ENCODE measurements at regions not wholly inside any gene's neighbourhood (a gene's known extent, or its start where the extent isn't known, plus 50 kb on each side); places are given as distances from the start of the nearest gene placed in this dataset.

DNA sequence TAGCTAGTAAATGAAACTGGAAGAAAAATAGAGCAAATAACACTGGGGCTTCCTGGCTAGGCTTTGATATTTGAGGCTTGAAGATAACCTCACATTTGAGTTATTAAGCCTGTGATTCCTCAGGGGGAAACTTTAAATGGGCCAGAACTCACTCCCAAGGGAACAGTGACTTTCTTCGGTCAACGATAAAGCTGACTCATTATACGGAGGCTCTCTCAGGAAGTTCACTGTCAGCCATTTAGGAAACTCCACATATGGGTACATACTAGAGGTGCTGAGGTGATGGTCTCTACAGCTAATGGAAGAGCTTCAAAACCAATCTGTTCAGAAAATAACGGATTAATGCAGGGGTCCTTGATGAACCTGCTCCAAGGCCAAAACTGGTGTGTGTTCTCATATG is 120.8 kb downstream of the SH2D1A start:
- no peaks in the 10 kb centered on the region for H3K36me3 ChIP-seq (ENCODE audit: control insufficient read depth in 1 of 2, insufficient read depth in 2 of 2, low read length in 2 of 2)
- no peak overlapping the region for H3K27ac ChIP-seq (ENCODE audit: low read depth, low read length)

DNA sequence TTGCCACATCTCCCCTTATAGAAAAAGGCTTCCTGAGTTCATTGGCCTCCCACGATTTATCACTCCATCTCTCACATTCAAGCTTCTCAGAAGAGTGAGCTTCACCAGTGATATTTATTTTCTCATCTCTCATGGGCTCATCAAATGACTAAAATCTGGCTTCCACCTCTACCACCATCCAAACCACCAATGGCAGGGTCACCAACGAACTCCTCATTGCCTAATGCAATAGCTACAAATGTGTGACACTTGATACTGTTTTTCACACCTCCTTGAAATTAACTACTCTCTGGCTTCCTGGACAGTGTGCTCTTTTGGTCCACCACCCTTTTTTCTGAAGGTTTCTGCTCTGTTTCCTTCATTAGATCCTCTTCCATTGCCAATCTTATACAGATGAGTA is 129.0 kb downstream of the SH2D1A start:
- Histone ChIP-seq H3K36me3 (ENCODE audit: control insufficient read depth in 1 of 2, insufficient read depth in 2 of 2, low read length in 2 of 2) (no peaks in the 10 kb centered on the region), H2BK12ac (ENCODE audit: low read length) (no peak overlapping the region), H3K23ac (ENCODE audit: low read length) (no peak overlapping the region), H4K8ac (ENCODE audit: low read depth, low read length) (no peak overlapping the region), H3K14ac (ENCODE audit: low read length) (no peak overlapping the region), H3K27me3 (ENCODE audit: insufficient read depth, low read length) (no peaks in the 10 kb centered on the region), H3K79me1 (ENCODE audit: low read length) (no peaks in the 10 kb centered on the region), H3K18ac (ENCODE audit: low read length) (no peak overlapping the region), H3K4ac (ENCODE audit: low read depth, low read length) (no peak overlapping the region), H3K79me2 (ENCODE audit: control insufficient read depth, insufficient read depth, low read length, poor library complexity) (no peaks in the 10 kb centered on the region), H4K12ac (ENCODE audit: low read depth, low read length) (no peak overlapping the region), H3K4me2 (ENCODE audit: low read length) (no peak overlapping the region), H2BK5ac (ENCODE audit: low read depth, low read length, poor library complexity) (no peak overlapping the region), H3K9me3 (ENCODE audit: insufficient read depth, low read depth, low read length) (no peaks in the 10 kb centered on the region), H3K9ac (ENCODE audit: low read length) (no peak overlapping the region), H2AFZ (ENCODE audit: insufficient read depth, low read length, poor library complexity) (no peak overlapping the region), H4K91ac (ENCODE audit: low read depth, low read length) (no peak overlapping the region), H2BK120ac (ENCODE audit: insufficient read depth, low read length, poor library complexity) (no peak overlapping the region), H2AK5ac (ENCODE audit: low read length) (no peak overlapping the region), H3K4me3 (ENCODE audit: low read depth, low read length) (no peak overlapping the region), H3K4me1 (ENCODE audit: control insufficient read depth in 1 of 2, insufficient read depth in 2 of 2, low read length in 2 of 2) (no peaks in the 10 kb centered on the region), H3K27ac (ENCODE audit: low read depth, low read length) (no peak overlapping the region)
- no CpG with 5 or more reads among the region's 2 CpGs for WGBS (ENCODE audit: extremely low coverage, insufficient coverage, insufficient read length)
- no peak for DNase-seq

More for the DNA sequence above, 120.8 kb downstream of the SH2D1A start:
- DNase-seq: no peak
- Histone ChIP-seq H2BK5ac (ENCODE audit: low read depth, low read length, poor library complexity) (no peak overlapping the region), H2AK5ac (ENCODE audit: low read length) (no peak overlapping the region), H4K12ac (ENCODE audit: low read depth, low read length) (no peak overlapping the region), H2BK12ac (ENCODE audit: low read length) (no peak overlapping the region), H4K8ac (ENCODE audit: low read depth, low read length) (no peak overlapping the region), H3K4me3 (ENCODE audit: low read depth, low read length) (no peak overlapping the region), H3K79me1 (ENCODE audit: low read length) (no peaks in the 10 kb centered on the region), H3K14ac (ENCODE audit: low read length) (no peak overlapping the region), H3K4ac (ENCODE audit: low read depth, low read length) (no peak overlapping the region), H3K4me2 (ENCODE audit: low read length) (no peak overlapping the region), H3K4me1 (ENCODE audit: control insufficient read depth in 1 of 2, insufficient read depth in 2 of 2, low read length in 2 of 2) (no peaks in the 10 kb centered on the region), H2AFZ (ENCODE audit: insufficient read depth, low read length, poor library complexity) (no peak overlapping the region), H2BK120ac (ENCODE audit: insufficient read depth, low read length, poor library complexity) (no peak overlapping the region), H3K79me2 (ENCODE audit: control insufficient read depth, insufficient read depth, low read length, poor library complexity) (no peaks in the 10 kb centered on the region), H3K23ac (ENCODE audit: low read length) (no peak overlapping the region), H4K91ac (ENCODE audit: low read depth, low read length) (no peak overlapping the region), H3K18ac (ENCODE audit: low read length) (no peak overlapping the region), H3K9me3 (ENCODE audit: insufficient read depth, low read depth, low read length) (no peaks in the 10 kb centered on the region), H3K27me3 (ENCODE audit: insufficient read depth, low read length) (no peaks in the 10 kb centered on the region), H3K9ac (ENCODE audit: low read length) (no peak overlapping the region)
- no CpG with 5 or more reads among the region's 4 CpGs for WGBS (ENCODE audit: extremely low coverage, insufficient coverage, insufficient read length)

DNA sequence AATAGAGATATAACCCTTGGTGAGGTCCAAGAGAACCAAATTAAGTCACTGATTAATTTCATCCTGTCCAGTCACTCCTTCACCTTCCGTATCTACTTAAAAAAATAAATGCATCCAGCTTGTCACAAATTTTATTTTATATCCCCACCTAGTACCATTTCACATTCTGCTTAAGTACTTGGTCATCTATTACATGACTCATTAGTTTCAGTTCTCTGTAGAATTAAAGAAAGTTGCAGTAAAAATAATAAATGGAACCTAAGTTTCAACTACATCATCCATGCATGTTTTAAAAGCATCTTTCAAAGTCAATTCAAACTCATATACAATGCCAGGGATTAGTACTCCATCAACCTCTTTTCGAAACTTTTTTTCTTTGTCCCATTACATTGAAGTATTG is 130.2 kb downstream of the SH2D1A start:
- Histone ChIP-seq H3K36me3 (ENCODE audit: control insufficient read depth in 1 of 2, insufficient read depth in 2 of 2, low read length in 2 of 2) (no peaks in the 10 kb centered on the region), H3K9me3 (ENCODE audit: insufficient read depth, low read depth, low read length) (no peaks in the 10 kb centered on the region), H2BK120ac (ENCODE audit: insufficient read depth, low read length, poor library complexity) (no peak overlapping the region), H4K8ac (ENCODE audit: low read depth, low read length) (no peak overlapping the region), H3K18ac (ENCODE audit: low read length) (no peak overlapping the region), H3K79me1 (ENCODE audit: low read length) (no peaks in the 10 kb centered on the region), H4K12ac (ENCODE audit: low read depth, low read length) (no peak overlapping the region), H4K91ac (ENCODE audit: low read depth, low read length) (no peak overlapping the region), H3K14ac (ENCODE audit: low read length) (no peak overlapping the region), H3K4ac (ENCODE audit: low read depth, low read length) (no peak overlapping the region), H3K4me3 (ENCODE audit: low read depth, low read length) (no peak overlapping the region), H2BK12ac (ENCODE audit: low read length) (no peak overlapping the region), H3K4me2 (ENCODE audit: low read length) (no peak overlapping the region), H2AFZ (ENCODE audit: insufficient read depth, low read length, poor library complexity) (no peak overlapping the region), H2AK5ac (ENCODE audit: low read length) (no peak overlapping the region), H3K79me2 (ENCODE audit: control insufficient read depth, insufficient read depth, low read length, poor library complexity) (no peaks in the 10 kb centered on the region), H2BK5ac (ENCODE audit: low read depth, low read length, poor library complexity) (no peak overlapping the region), H3K27ac (ENCODE audit: low read depth, low read length) (no peak overlapping the region), H3K27me3 (ENCODE audit: insufficient read depth, low read length) (no peaks in the 10 kb centered on the region), H3K9ac (ENCODE audit: low read length) (no peak overlapping the region), H3K4me1 (ENCODE audit: control insufficient read depth in 1 of 2, insufficient read depth in 2 of 2, low read length in 2 of 2) (no peaks in the 10 kb centered on the region), H3K23ac (ENCODE audit: low read length) (no peak overlapping the region)
- no peak for DNase-seq
- WGBS (ENCODE audit: extremely low coverage, insufficient coverage, insufficient read length): no CpG with 5 or more reads among the region's 2 CpGs

DNA sequence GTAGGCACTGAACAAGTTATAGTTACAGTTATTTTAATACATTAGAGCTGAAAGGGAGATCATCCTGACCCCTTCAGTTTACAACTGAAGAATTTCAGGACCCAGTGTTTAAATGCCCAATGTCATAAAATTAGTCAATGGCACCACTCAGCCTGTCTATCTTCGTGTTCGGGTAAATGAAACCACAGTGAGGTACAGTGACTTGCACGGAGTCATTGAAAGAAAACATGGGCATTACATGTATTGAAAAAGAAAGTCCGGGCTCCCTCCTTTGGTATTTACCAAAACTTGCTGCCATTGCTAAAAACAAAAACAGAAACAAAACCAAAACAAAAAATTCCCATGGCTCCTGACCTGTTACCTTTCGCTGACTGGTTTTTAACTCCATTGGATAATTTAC is 131.7 kb downstream of the SH2D1A start:
- no peaks in the 10 kb centered on the region for H3K79me2 ChIP-seq (ENCODE audit: control insufficient read depth, insufficient read depth, low read length, poor library complexity)
- H3K4me2 ChIP-seq (ENCODE audit: low read length): no peak overlapping the region
- no peaks in the 10 kb centered on the region for H3K79me1 ChIP-seq (ENCODE audit: low read length)
- H3K4me1 ChIP-seq (ENCODE audit: control insufficient read depth in 1 of 2, insufficient read depth in 2 of 2, low read length in 2 of 2): no peaks in the 10 kb centered on the region
- H2AFZ ChIP-seq (ENCODE audit: insufficient read depth, low read length, poor library complexity): no peak overlapping the region
- no peak overlapping the region for H4K8ac ChIP-seq (ENCODE audit: low read depth, low read length)
- no peaks in the 10 kb centered on the region for H3K27me3 ChIP-seq (ENCODE audit: insufficient read depth, low read length)
- H3K23ac ChIP-seq (ENCODE audit: low read length): no peak overlapping the region
- H4K12ac ChIP-seq (ENCODE audit: low read depth, low read length): no peak overlapping the region
- no peak overlapping the region for H3K18ac ChIP-seq (ENCODE audit: low read length)
- no peak overlapping the region for H3K14ac ChIP-seq (ENCODE audit: low read length)
- no peaks in the 10 kb centered on the region for H3K36me3 ChIP-seq (ENCODE audit: control insufficient read depth in 1 of 2, insufficient read depth in 2 of 2, low read length in 2 of 2)
- WGBS (ENCODE audit: extremely low coverage, insufficient coverage, insufficient read length): no CpG with 5 or more reads among the region's 5 CpGs
- no peak overlapping the region for H4K91ac ChIP-seq (ENCODE audit: low read depth, low read length)
- no peak overlapping the region for H3K9ac ChIP-seq (ENCODE audit: low read length)
- H3K9me3 ChIP-seq (ENCODE audit: insufficient read depth, low read depth, low read length): no peaks in the 10 kb centered on the region
- H2BK120ac ChIP-seq (ENCODE audit: insufficient read depth, low read length, poor library complexity): no peak overlapping the region
- no peak overlapping the region for H3K4ac ChIP-seq (ENCODE audit: low read depth, low read length)
- H2AK5ac ChIP-seq (ENCODE audit: low read length): no peak overlapping the region
- H2BK5ac ChIP-seq (ENCODE audit: low read depth, low read length, poor library complexity): no peak overlapping the region
- H2BK12ac ChIP-seq (ENCODE audit: low read length): no peak overlapping the region
- DNase-seq: no peak
- H3K27ac ChIP-seq (ENCODE audit: low read depth, low read length): no peak overlapping the region
- no peak overlapping the region for H3K4me3 ChIP-seq (ENCODE audit: low read depth, low read length)

Data from trophoblast cell (in vitro differentiated cells and primary cell).